GM12875 (cell line): ENCODE measurements at regions not wholly inside any gene's neighbourhood (a gene's known extent, or its start where the extent isn't known, plus 50 kb on each side); places are given as distances from the start of the nearest gene placed in this dataset.
"Not testable (repeated sequence)": the region's sequence is repeated elsewhere in the genome, so short reads cannot be mapped to it uniquely, and the experiment has no call there.

Experiments used
- H3K4me3 ChIP-seq: one replicate; pipeline ENCODE4 v1.5.1; 2011; ENCODE audit warnings: low read depth, low read length, control low read depth
- TF ChIP-seq, protein P1 (sequence below): IDR thresholded peaks from 2 replicates; pipeline ENCODE4 v1.5.1; 2011; ENCODE audit warnings: low read depth, mild to moderate bottlenecking, control low read depth, inconsistent platforms, low read length, moderate library complexity, borderline replicate concordance; ENCODE audit not compliant: insufficient read depth

DNA sequence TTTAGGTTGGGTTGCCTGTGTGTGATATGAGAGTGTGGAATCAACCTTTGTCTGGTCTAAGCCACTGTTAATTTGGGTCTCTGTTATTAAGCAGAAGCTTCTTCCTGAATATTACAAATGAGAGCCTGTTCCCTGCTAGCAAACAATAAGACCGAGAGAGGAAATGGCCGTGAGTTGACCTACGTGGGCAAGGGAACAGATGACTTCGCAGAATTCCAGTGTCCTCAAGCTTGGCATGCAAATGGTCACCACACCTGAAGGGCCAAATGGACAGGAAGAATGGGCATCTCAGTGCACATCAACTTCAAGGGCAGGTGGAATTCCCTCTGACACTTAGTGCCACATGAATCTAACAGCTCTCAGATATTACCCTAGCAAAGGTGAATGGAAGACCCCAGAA, 250.8 kb upstream of the FOXF1 start:
- TF ChIP-seq, protein P1, sequence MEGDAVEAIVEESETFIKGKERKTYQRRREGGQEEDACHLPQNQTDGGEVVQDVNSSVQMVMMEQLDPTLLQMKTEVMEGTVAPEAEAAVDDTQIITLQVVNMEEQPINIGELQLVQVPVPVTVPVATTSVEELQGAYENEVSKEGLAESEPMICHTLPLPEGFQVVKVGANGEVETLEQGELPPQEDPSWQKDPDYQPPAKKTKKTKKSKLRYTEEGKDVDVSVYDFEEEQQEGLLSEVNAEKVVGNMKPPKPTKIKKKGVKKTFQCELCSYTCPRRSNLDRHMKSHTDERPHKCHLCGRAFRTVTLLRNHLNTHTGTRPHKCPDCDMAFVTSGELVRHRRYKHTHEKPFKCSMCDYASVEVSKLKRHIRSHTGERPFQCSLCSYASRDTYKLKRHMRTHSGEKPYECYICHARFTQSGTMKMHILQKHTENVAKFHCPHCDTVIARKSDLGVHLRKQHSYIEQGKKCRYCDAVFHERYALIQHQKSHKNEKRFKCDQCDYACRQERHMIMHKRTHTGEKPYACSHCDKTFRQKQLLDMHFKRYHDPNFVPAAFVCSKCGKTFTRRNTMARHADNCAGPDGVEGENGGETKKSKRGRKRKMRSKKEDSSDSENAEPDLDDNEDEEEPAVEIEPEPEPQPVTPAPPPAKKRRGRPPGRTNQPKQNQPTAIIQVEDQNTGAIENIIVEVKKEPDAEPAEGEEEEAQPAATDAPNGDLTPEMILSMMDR: no peak
- no peak overlapping the region for H3K4me3 ChIP-seq

GRCh38 chr16:86261379-86261778, 248.9 kb upstream of the FOXF1 start:
- TF ChIP-seq, protein P1: no peak
- no peak overlapping the region for H3K4me3 ChIP-seq

DNA sequence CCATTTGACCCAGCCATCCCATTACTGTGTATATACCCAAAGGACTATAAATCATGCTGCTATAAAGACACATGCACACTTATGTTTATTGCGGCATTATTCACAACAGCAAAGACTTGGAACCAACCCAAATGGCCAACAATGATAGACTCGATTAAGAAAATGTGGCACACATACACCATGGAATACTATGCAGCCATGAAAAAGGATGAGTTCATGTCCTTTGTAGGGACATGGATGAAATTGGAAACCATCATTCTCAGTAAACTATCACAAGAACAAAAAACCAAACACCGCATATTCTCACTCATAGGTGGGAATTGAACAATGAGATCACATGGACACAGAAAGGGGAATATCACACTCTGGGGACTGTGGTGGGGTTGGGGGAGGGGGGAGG, 242.7 kb upstream of the FOXF1 start:
- H3K4me3 ChIP-seq: not testable (repeated sequence)

GRCh38 chr16:86270696-86271095, 239.6 kb upstream of the FOXF1 start:
- TF ChIP-seq, protein P1: no peak
- no peak overlapping the region for H3K4me3 ChIP-seq

- no peak overlapping the region for H3K4me3 ChIP-seq
- TF ChIP-seq, protein P1: no peak
Measured at GRCh38 chr16:86272744-86273143, 237.6 kb upstream of the FOXF1 start.

DNA sequence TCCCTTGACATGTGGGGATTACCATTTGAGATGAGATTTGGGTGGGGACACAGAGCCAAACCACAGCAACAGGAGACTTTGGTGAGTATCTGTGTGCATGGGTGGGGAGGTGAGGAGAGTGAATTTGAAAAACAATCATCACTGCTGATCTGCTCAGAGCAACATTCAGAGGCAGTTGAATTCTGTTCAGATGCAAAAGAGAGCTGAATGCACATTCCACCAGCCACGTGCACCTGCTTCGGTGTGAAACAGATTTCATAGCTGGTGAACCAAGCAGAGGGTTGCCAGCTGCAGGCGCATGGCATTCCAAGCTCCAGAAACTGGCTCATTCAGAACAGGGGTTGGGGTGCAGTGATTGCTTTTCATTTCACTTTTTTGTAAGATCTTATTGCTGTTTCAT, 233.1 kb upstream of the FOXF1 start:
- no peak overlapping the region for H3K4me3 ChIP-seq
- TF ChIP-seq, protein P1: no peak

DNA sequence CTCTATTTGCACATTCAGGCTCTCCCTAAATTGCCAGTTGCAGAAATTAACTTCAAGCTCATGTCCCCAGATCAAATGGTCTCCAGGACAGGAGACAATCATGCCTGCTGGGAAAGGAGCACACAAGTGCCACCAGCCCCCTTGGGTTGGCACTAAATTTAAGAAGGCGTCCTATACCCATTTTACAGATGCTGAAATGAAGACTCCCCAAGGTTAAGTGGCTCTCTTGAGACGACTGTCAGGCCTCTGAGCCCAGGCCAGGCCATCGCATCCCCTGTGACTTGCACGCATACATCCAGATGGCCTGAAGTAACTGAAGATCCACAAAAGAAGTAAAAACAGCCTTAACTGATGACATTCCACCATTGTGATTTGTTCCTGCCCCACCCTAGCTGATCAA, 232.5 kb upstream of the FOXF1 start:
- not testable (repeated sequence) for H3K4me3 ChIP-seq

DNA sequence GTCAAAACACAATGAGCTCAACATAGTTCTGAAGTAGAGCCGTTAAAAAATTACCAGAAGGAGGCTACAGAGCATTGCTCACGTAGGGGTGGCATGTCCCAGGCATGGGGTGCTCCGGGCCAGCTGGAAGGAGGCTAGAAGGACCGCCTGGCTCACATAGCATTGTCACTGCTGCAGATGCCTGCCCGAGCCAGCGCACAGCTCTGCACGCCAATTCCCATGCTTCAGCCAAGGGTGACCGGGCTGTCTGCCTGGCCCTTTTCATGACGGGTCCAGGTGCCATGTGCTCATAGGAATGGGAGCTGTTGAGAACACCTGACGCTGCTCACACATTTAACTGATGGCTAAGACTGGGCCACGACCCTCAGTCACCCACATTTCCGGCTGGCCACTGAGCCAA, 228.9 kb upstream of the FOXF1 start:
- no peak overlapping the region for H3K4me3 ChIP-seq
- TF ChIP-seq, protein P1: no peak

DNA sequence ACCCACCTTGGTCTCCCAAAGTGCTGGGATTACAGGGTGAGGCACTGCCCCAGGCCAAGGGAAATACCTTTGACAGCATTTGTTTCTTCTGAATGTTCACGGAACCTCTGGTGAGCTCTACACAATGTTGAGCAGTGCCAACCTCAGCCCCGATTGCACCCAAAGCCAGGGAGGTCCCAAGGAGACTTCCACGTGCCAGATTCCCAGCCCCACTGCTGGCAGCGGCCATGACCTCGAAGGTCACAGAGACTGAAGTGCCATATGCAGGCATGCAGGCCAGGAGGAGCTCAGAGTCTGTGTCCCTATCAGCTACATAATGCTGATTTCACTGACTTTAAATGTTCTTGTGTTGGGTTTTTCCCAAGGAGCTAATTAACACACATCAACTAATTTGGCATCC, 226.4 kb upstream of the FOXF1 start:
- no peak overlapping the region for H3K4me3 ChIP-seq
- TF ChIP-seq, protein P1: no peak
